ENCODE measurements at regions not wholly inside any gene's neighbourhood (a gene's known extent, or its start where the extent isn't known, plus 50 kb on each side); places are given as distances from the start of the nearest gene placed in this dataset.

DNA sequence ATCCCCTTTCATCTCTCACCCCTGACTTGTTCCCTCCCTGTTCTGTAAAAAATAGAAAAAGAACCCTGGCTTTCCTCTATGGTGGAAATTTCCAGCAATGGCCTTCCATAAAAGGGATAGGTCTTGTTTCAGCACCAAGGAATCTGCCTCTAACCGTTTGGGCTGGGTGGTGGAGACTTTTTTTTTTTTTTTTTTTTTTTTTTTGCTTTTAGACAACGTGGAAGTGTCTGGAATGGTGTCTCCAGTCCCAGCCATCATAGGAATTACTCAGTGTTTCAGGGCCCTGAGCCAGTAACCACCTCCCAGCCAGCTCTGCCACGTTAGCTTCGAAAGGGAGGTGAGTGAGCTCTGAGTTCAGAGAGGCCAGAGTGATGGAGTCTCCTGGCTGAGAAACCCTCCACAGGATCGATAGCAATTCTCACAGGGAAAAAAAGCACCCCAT is 97.3 kb upstream of the COL1A2 start:
- ChIA-PET POLR2A (interaction anchor here (0.7 kb wide), 1 partner anchor 53 kb away, joined by 5 read pairs; no protein-coding TSS in a partner anchor), CTCF (interaction anchor here (1.1 to 16.7 kb wide), 10 partner anchors 10 to 949 kb away, joined by 3 to 868 read pairs (median 40); partner anchors contain the start of gene COL1A2)
- dilution Hi-C loops (cut with MboI; ENCODE audit: extremely low pct_ligation_motif_present, low sequenced_read_pairs) = loop anchor here (25.0 kb wide), 1 partner anchor 140 kb away; no protein-coding TSS in a partner anchor
- Histone ChIP-seq H3K4me3 (replicated peaks in 1 of 3; ENCODE audit: insufficient read depth in 1 of 3, low read depth in 1 of 3, low read length in 3 of 3) (no peak overlapping the region), H3K4me1 (ENCODE audit: control insufficient read depth, extremely low read depth, insufficient read depth, low read length) (peaks cover 18% of the 10 kb centered on the region), H3K27ac (ENCODE audit: insufficient read depth, low read depth, low read length) (no peak overlapping the region), H3K9ac (replicated peaks; ENCODE audit: extremely low read depth, insufficient read depth, low read length) (no peak overlapping the region), H3K4me2 (ENCODE audit: insufficient read depth, low read length) (no peak overlapping the region), H3K27me3 (ENCODE audit: control insufficient read depth in 2 of 2, insufficient read depth in 2 of 2, low read length in 2 of 2) (no peaks in the 10 kb centered on the region), H2AFZ (ENCODE audit: low read depth, low read length) (no peak overlapping the region), H3K9me3 (replicated peaks; ENCODE audit: control insufficient read depth, insufficient read depth, low read length) (no peaks in the 10 kb centered on the region), H4K20me1 (replicated peaks; ENCODE audit: control insufficient read depth, extremely low read depth, insufficient read depth, low read length) (no peaks in the 10 kb centered on the region), H3K9me1 (replicated peaks; ENCODE audit: control insufficient read depth, extremely low read depth, insufficient read depth, low read length) (no peaks in the 10 kb centered on the region), H3K36me3 (ENCODE audit: control insufficient read depth in 2 of 2, extremely low read depth in 1 of 2, insufficient read depth in 2 of 2, low read length in 2 of 2) (no peaks in the 10 kb centered on the region), H3K79me2 (ENCODE audit: control insufficient read depth, insufficient read depth, low read length) (no peaks in the 10 kb centered on the region)
- BruUV-seq (replicated peaks) = no TSS peak
- TF ChIP-seq POLR2AphosphoS5 (IDR thresholded peaks at IDR 0.05; ENCODE audit: insufficient read depth, low read depth, low read length) (no peak), JUN (IDR thresholded peaks at IDR 0.05; ENCODE audit: borderline replicate concordance, insufficient read depth, insufficient read length, low read depth) (no peak), FOS (IDR thresholded peaks at IDR 0.05; ENCODE audit: borderline replicate concordance, insufficient read depth, low read length) (no peak), GATA2 (IDR thresholded peaks at IDR 0.05; ENCODE audit: insufficient read depth, insufficient read length, low read depth, low read length) (no peak), MYC (IDR thresholded peaks at IDR 0.05; ENCODE audit: low read depth, low read length) (no peak), EZH2 (IDR thresholded peaks at IDR 0.05; ENCODE audit: borderline replicate concordance, low read depth, low read length, severe bottlenecking) (no peak), POLR2A (IDR thresholded peaks at IDR 0.05; ENCODE audit: low read depth, low read length) (no peak)
- TF ChIP-seq, protein P1, sequence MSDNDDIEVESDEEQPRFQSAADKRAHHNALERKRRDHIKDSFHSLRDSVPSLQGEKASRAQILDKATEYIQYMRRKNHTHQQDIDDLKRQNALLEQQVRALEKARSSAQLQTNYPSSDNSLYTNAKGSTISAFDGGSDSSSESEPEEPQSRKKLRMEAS (IDR thresholded peaks at IDR 0.05; ENCODE audit: insufficient read depth, insufficient read length) = no peak
- TF ChIP-seq, protein P2, sequence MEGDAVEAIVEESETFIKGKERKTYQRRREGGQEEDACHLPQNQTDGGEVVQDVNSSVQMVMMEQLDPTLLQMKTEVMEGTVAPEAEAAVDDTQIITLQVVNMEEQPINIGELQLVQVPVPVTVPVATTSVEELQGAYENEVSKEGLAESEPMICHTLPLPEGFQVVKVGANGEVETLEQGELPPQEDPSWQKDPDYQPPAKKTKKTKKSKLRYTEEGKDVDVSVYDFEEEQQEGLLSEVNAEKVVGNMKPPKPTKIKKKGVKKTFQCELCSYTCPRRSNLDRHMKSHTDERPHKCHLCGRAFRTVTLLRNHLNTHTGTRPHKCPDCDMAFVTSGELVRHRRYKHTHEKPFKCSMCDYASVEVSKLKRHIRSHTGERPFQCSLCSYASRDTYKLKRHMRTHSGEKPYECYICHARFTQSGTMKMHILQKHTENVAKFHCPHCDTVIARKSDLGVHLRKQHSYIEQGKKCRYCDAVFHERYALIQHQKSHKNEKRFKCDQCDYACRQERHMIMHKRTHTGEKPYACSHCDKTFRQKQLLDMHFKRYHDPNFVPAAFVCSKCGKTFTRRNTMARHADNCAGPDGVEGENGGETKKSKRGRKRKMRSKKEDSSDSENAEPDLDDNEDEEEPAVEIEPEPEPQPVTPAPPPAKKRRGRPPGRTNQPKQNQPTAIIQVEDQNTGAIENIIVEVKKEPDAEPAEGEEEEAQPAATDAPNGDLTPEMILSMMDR (IDR thresholded peaks at IDR 0.05; ENCODE audit: extremely low read depth in 1 of 2, insufficient read depth in 1 of 2, low read depth in 1 of 2, low read length in 2 of 2) = no peak
- intact Hi-C loops (cut with micrococcal nuclease) = loop anchor here (10.0 kb wide), 2 partner anchors 607 to 747 kb away; partner anchors contain the start of gene PPP1R9A
- DNase-seq (ENCODE audit: low read depth, low spot score) = no peak
- FAIRE-seq = no peak
